K562 (cell line): ENCODE measurements at regions not wholly inside any gene's neighbourhood (a gene's known extent, or its start where the extent isn't known, plus 50 kb on each side); places are given as distances from the start of the nearest gene placed in this dataset.

Experiments used
- ATAC-seq: fragments of 200-7000 bp; cut with Tn5 transposase; 3 replicates; pipeline ENCODE4 v1.9.1; 2020; ENCODE audit warnings: moderate library complexity
- BruUV-seq: library from RNA; stranded (reverse); fragments of 400-500 nt; replicated peaks from 2 replicates; lab custom pipeline; 2021; lab: Mats Ljungman, UMichigan
- CTCF ChIA-PET: fragments of 300-600 bp; formaldehyde crosslinking; extraction: SDS; loops from one replicate; lab custom pipeline; 2021; ENCODE audit warnings: low intra/inter-chr PET ratio; lab: Yijun Ruan, JAX
- POLR2A ChIA-PET: fragments of 300-600, 350-650 bp; sonication (Branson Sonifier 250); formaldehyde crosslinking; extraction: SDS; loops from one replicate; lab custom pipeline; 2021; ENCODE audit warnings: antibody characterized with exemption, inconsistent platforms; lab: Yijun Ruan, JAX
- DNase-seq, 4 experiments: peaks; one replicate each; pipeline versions ENCODE4 v3.0.0 to v3.0.0-alpha.2; 2011 to 2018; ENCODE audit warnings: low spot score in 3 of 4, mixed read lengths in 3 of 4; ENCODE audit errors: extremely low read depth in 1 of 4
- FAIRE-seq: peaks from 2 replicates; lab custom pipeline; 2011; peaks lifted over from hg19 to GRCh38; lab: Jason Lieb, UNC
- H2AFZ ChIP-seq: 2 replicates; pipeline ENCODE4 v1.6.0; 2011; ENCODE audit warnings: low read depth, low read length, control low read depth, inconsistent platforms
- H3K27ac ChIP-seq: fragments of 200-600 bp; 3 replicates; pipeline ENCODE4 v1.8.0; 2011; ENCODE audit warnings: low read depth, mild to moderate bottlenecking, control low read depth, inconsistent platforms, low read length, moderate library complexity, mixed read lengths; ENCODE audit errors: extremely low read depth
- H3K27me3 ChIP-seq, 2 experiments: fragments of 300-600 bp in 1 of 2; 2 replicates in 1 of 2; 3 replicates in 1 of 2; pipeline versions ENCODE4 v1.6.0 to v1.8.0; 2011; ENCODE audit warnings: inconsistent platforms in 2 of 2, low read length in 2 of 2, mild to moderate bottlenecking in 1 of 2, mixed read lengths in 1 of 2, moderate library complexity in 1 of 2; ENCODE audit not compliant: control insufficient read depth in 2 of 2, insufficient read depth in 2 of 2
- H3K36me3 ChIP-seq: fragments of 300-600 bp; 3 replicates; pipeline ENCODE4 v1.8.0; 2011; ENCODE audit warnings: mild to moderate bottlenecking, low read length, inconsistent platforms; ENCODE audit not compliant: control insufficient read depth, insufficient read depth
- H3K4me1 ChIP-seq, 2 experiments: fragments of 200-600 bp in 1 of 2; replicated peaks in 1 of 2; 2 replicates in 1 of 2; 3 replicates in 1 of 2; pipeline versions ENCODE4 v1.5.1 to v1.8.0; 2011; ENCODE audit warnings: inconsistent platforms in 2 of 2, low read length in 2 of 2, mild to moderate bottlenecking in 1 of 2, mixed read lengths in 1 of 2, moderate library complexity in 1 of 2; ENCODE audit not compliant: control insufficient read depth in 2 of 2, insufficient read depth in 2 of 2
- H3K4me2 ChIP-seq: 2 replicates; pipeline ENCODE4 v1.6.1; 2011; ENCODE audit warnings: low read length, control low read depth, inconsistent platforms, mixed read lengths; ENCODE audit not compliant: insufficient read depth
- H3K4me3 ChIP-seq: fragments of 200-600 bp; sonication (generic), shearing (Covaris generic); 2 replicates; pipeline ENCODE4 v1.5.1; 2016; ENCODE audit warnings: control low read depth, inconsistent platforms
- H3K79me2 ChIP-seq: fragments of 200-600 bp; 3 replicates; pipeline ENCODE4 v1.8.0; 2011; ENCODE audit warnings: low read length, inconsistent platforms; ENCODE audit not compliant: control insufficient read depth, insufficient read depth
- H3K9ac ChIP-seq, 2 experiments: 2 replicates each; pipeline versions ENCODE4 v1.6.0 to v1.6.1; 2011; ENCODE audit warnings: low read depth in 2 of 2, low read length in 2 of 2, control low read depth in 1 of 2, inconsistent platforms in 1 of 2, mild to moderate bottlenecking in 1 of 2, mixed read lengths in 1 of 2; ENCODE audit not compliant: insufficient read depth in 1 of 2
- H3K9me1 ChIP-seq: one replicate; pipeline ENCODE4 v1.6.0; 2011; ENCODE audit warnings: inconsistent platforms, mild to moderate bottlenecking, low read length, moderate library complexity; ENCODE audit not compliant: control insufficient read depth, insufficient read depth
- H3K9me3 ChIP-seq: replicated peaks from 2 replicates; pipeline ENCODE4 v1.5.1; 2011; ENCODE audit warnings: low read depth, low read length, inconsistent platforms; ENCODE audit not compliant: control insufficient read depth, insufficient read depth
- H4K20me1 ChIP-seq: replicated peaks from 2 replicates; pipeline ENCODE4 v1.6.1; 2011; ENCODE audit warnings: low read length, inconsistent platforms, mixed read lengths; ENCODE audit not compliant: control insufficient read depth, insufficient read depth
- ARHGAP35 ChIP-seq: fragments of 450-650 bp; IDR thresholded peaks from 2 replicates; pipeline ENCODE4 v1.6.1; 2018; ENCODE audit not compliant: partially characterized antibody
- BCOR ChIP-seq: fragments of 450-650 bp; IDR thresholded peaks from 2 replicates; pipeline ENCODE4 v1.6.1; 2016
- CBX2 ChIP-seq: fragments of 200-600 bp; sonication (generic); IDR thresholded peaks from one replicate; pipeline ENCODE4 v1.6.1; 2012; ENCODE audit warnings: mild to moderate bottlenecking, low read length, inconsistent platforms; ENCODE audit not compliant: insufficient read depth, poor library complexity, severe bottlenecking
- CEBPG ChIP-seq, 3 experiments: fragments of 200-800 bp in 1 of 3; sonication (Bioruptor generic) in 1 of 3; sonication (generic) in 1 of 3; formaldehyde crosslinking in 1 of 3; IDR thresholded peaks in 2 of 3; conservative IDR thresholded peaks in 1 of 3; 2 replicates each; pipeline versions ENCODE4 v1.6.1 to v1.8.0; 2016 to 2022; ENCODE audit warnings: missing compliant biosample characterization in 2 of 3, missing genetic modification characterization in 2 of 3, mild to moderate bottlenecking in 1 of 3, missing genetic modification reagents in 1 of 3
- ERF ChIP-seq: fragments of 450-650 bp; formaldehyde crosslinking; IDR thresholded peaks from 2 replicates; pipeline ENCODE4 v1.4.0; 2020; ENCODE audit warnings: mild to moderate bottlenecking, mixed read lengths
- HDAC1 ChIP-seq, 2 experiments: fragments of 450-650 bp; IDR thresholded peaks; 2 replicates each; pipeline ENCODE4 v1.6.1; 2016 to 2017; ENCODE audit warnings: inconsistent platforms in 1 of 2, mild to moderate bottlenecking in 1 of 2, moderate library complexity in 1 of 2
- NFE2 ChIP-seq: IDR thresholded peaks from 2 replicates; pipeline ENCODE4 v1.6.1; 2014; ENCODE audit warnings: antibody characterized with exemption, low read depth
- OTX1 ChIP-seq: fragments of 450-650 bp; formaldehyde crosslinking; IDR thresholded peaks from 2 replicates; pipeline ENCODE4 v1.4.0; 2022; ENCODE audit warnings: mild to moderate bottlenecking
- PHB2 ChIP-seq: fragments of 450-650 bp; IDR thresholded peaks from 2 replicates; pipeline ENCODE4 v1.6.1; 2017; ENCODE audit warnings: low read depth
- SMARCE1 ChIP-seq: fragments of 450-650 bp; IDR thresholded peaks from 2 replicates; pipeline ENCODE4 v1.7.1; 2016; ENCODE audit warnings: mild to moderate bottlenecking
- STAT5B ChIP-seq: fragments of 250-450 bp; sonication (Bioruptor Pico); IDR thresholded peaks from 2 replicates; pipeline ENCODE4 v1.8.0; 2021; ENCODE audit warnings: mild to moderate bottlenecking, inconsistent platforms
- TCF7L2 ChIP-seq: fragments of 150-350 bp; IDR thresholded peaks from 2 replicates; pipeline ENCODE4 v1.6.1; 2016; ENCODE audit warnings: low read depth, mild to moderate bottlenecking, low read length, moderate library complexity
- ZFP36 ChIP-seq: fragments of 150-350 bp; IDR thresholded peaks from 2 replicates; pipeline ENCODE4 v1.6.1; 2018; ENCODE audit warnings: low read length, low read depth; ENCODE audit not compliant: partially characterized antibody
- ZNF263 ChIP-seq: sonication (generic); formaldehyde crosslinking; IDR thresholded peaks from 2 replicates; pipeline ENCODE4 v1.8.0; 2022; ENCODE audit warnings: mild to moderate bottlenecking, missing genetic modification reagents, borderline replicate concordance
- ZNF766 ChIP-seq: fragments of 200-800 bp; sonication (Bioruptor generic); conservative IDR thresholded peaks from 2 replicates; pipeline ENCODE4 v1.6.1; 2016; ENCODE audit warnings: missing genetic modification characterization, missing compliant biosample characterization
- ZNF778 ChIP-seq: fragments of 450-650 bp; formaldehyde crosslinking; IDR thresholded peaks from 2 replicates; pipeline ENCODE4 v1.4.0; 2020; ENCODE audit warnings: mild to moderate bottlenecking, moderate library complexity
- WGBS: fragments of 100-300 bp; shearing (Covaris generic); methylation state at CpG from one replicate; pipeline ENCODE4 v1.1.6; 2016; ENCODE audit warnings: low coverage, mixed read lengths; ENCODE audit not compliant: insufficient coverage; ENCODE audit errors: missing lambda C conversion rate; 5-methylcytosine and 5-hydroxymethylcytosine counted together
- in situ Hi-C: fragments of 300-500 bp; cut with MboI; formaldehyde crosslinking; loops from 4 replicates; pipeline ENCODE4 v1.15.0; 2018; ENCODE audit warnings: inconsistent platforms, mixed read lengths
- intact Hi-C: fragments of 100-400 bp; cut with micrococcal nuclease; formaldehyde crosslinking; loops from 2 replicates; pipeline ENCODE4 v1.14.2; 2022
- TF ChIP-seq, protein P1 (sequence below): sonication (generic); formaldehyde crosslinking; IDR thresholded peaks from 2 replicates; pipeline ENCODE4 v1.9.0; 2022; ENCODE audit warnings: mild to moderate bottlenecking, missing genetic modification reagents
- TF ChIP-seq, protein P2 (sequence below): sonication (generic); formaldehyde crosslinking; IDR thresholded peaks from 2 replicates; pipeline ENCODE4 v1.8.0; 2023; ENCODE audit warnings: mild to moderate bottlenecking, missing genetic modification reagents
- TF ChIP-seq, protein P3 (sequence below): sonication (generic); formaldehyde crosslinking; IDR thresholded peaks from 2 replicates; pipeline ENCODE4 v1.8.1; 2023; ENCODE audit warnings: mild to moderate bottlenecking, missing genetic modification reagents, moderate library complexity

DNA sequence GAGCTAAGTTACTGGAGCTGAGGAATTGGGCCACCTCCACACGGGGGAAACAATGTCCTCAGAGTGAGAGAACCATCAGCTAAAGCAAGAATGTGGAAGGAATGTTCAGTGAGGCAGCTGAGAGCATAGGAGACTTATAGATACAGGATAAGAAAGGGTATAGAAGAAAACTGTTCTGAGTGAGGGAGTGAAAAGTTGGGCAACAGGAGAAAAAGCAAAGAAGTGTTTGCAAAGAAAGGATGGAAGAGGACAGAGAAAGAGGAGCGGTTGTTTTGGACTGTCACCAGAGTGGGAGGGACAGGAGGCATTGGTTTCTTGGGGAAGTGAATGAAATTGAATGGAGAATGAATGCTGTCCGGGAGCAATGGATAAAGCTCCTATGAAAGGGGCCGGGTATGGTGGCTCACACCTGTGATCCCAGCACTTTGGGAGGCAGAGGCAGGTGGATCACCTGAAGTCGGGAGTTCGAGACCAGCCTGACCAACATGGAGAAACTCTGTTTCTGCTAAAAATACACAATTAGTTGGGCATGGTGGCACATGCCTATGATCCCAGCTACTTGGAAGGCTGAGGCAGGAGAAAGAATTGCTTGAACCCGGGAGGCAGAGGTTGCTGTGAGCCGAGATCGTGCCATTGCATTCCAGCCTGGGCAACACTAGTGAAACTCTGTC, 296.5 kb downstream of the ADGB start:
- ATAC-seq (no peak), DNase-seq (no peak), FAIRE-seq (no peak)
- H3K9me1 ChIP-seq = no peaks in the 10 kb centered on the region
- H3K4me3 ChIP-seq = peak overlapping the region; percentile 36
- no peaks in the 10 kb centered on the region for H3K36me3 ChIP-seq
- peaks cover 27 to 88% of the 10 kb centered on the region in 2 experiments for H3K4me1 ChIP-seq
- no TSS peak for BruUV-seq
- peak overlapping the region; percentile 84 for H3K4me2 ChIP-seq
- ChIA-PET CTCF (no interaction called here), POLR2A (interaction anchor here (0.5 to 4.4 kb wide), 13 partner anchors 9 to 328 kb away, joined by 3 to 12 read pairs (median 5); no protein-coding TSS in a partner anchor)
- H3K9me3 ChIP-seq = no peaks in the 10 kb centered on the region
- H4K20me1 ChIP-seq = no peaks in the 10 kb centered on the region
- WGBS = 11% methylated on average over 9 of the region's 9 CpGs
- intact Hi-C loops = no loop called here
- in situ Hi-C loops = loop anchor here (25.0 kb wide), 1 partner anchor 317 kb away; the partner anchor contains the start of gene STXBP5
- H3K27ac ChIP-seq = peak overlapping the region; percentile 65
- peaks cover 53% of the 10 kb centered on the region for H3K79me2 ChIP-seq
- peak overlapping the region; percentile 65 to 75; a peak in 3 of 4 replicates for H3K9ac ChIP-seq
- peak overlapping the region; percentile 67 for H2AFZ ChIP-seq
- no peaks in the 10 kb centered on the region for H3K27me3 ChIP-seq
- TF ChIP-seq ZNF766 (CRISPR knock-in tag) (peak; percentile 49), ERF (CRISPR knock-in tag) (peak; percentile 9; the same call in 1 of the 2 replicates), CEBPG (CRISPR knock-in tag; IDR thresholded peaks at IDR 0.05) (no peak), CEBPG (tag; conservative IDR thresholded peaks at IDR 0.05 in 1 of 2, IDR thresholded peaks at IDR 0.05 in 1 of 2) (peak in 1 of 2 experiments; percentile 22; a peak in 2 of 4 replicates), ZFP36 (peak; percentile 0), ARHGAP35 (no peak), ZNF778 (CRISPR knock-in tag) (no peak), TCF7L2 (no peak), STAT5B (no peak), SMARCE1 (peak; percentile 16; the same call in 1 of the 2 replicates), PHB2 (no peak), BCOR (no peak), OTX1 (CRISPR knock-in tag) (peak; percentile 80; the same call in 1 of the 2 replicates), NFE2 (no peak), CBX2 (no peak), ZNF263 (no peak), HDAC1 (IDR thresholded peaks at IDR 0.05) (peak in 1 of 2 experiments; percentile 16; a peak in 1 of 4 replicates)
- TF ChIP-seq, protein P1, sequence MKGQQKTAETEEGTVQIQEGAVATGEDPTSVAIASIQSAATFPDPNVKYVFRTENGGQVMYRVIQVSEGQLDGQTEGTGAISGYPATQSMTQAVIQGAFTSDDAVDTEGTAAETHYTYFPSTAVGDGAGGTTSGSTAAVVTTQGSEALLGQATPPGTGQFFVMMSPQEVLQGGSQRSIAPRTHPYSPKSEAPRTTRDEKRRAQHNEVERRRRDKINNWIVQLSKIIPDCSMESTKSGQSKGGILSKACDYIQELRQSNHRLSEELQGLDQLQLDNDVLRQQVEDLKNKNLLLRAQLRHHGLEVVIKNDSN (CRISPR knock-in tag) = no peak
- TF ChIP-seq, protein P2, sequence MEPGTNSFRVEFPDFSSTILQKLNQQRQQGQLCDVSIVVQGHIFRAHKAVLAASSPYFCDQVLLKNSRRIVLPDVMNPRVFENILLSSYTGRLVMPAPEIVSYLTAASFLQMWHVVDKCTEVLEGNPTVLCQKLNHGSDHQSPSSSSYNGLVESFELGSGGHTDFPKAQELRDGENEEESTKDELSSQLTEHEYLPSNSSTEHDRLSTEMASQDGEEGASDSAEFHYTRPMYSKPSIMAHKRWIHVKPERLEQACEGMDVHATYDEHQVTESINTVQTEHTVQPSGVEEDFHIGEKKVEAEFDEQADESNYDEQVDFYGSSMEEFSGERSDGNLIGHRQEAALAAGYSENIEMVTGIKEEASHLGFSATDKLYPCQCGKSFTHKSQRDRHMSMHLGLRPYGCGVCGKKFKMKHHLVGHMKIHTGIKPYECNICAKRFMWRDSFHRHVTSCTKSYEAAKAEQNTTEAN = no peak
- TF ChIP-seq, protein P3, sequence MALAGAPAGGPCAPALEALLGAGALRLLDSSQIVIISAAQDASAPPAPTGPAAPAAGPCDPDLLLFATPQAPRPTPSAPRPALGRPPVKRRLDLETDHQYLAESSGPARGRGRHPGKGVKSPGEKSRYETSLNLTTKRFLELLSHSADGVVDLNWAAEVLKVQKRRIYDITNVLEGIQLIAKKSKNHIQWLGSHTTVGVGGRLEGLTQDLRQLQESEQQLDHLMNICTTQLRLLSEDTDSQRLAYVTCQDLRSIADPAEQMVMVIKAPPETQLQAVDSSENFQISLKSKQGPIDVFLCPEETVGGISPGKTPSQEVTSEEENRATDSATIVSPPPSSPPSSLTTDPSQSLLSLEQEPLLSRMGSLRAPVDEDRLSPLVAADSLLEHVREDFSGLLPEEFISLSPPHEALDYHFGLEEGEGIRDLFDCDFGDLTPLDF (CRISPR knock-in tag) = no peak
